H1 (cell line): ENCODE measurements at regions not wholly inside any gene's neighbourhood (a gene's known extent, or its start where the extent isn't known, plus 50 kb on each side); places are given as distances from the start of the nearest gene placed in this dataset.

Experiments used
- CBX5 ChIP-seq: fragments of 300-800, 300-1000 bp; sonication (generic); IDR thresholded peaks from 2 replicates; pipeline ENCODE4 v1.7.1; 2016; ENCODE audit warnings: antibody characterized with exemption, low read length, low read depth
- KDM4A ChIP-seq: IDR thresholded peaks from one replicate; pipeline ENCODE4 v1.7.1; 2012; ENCODE audit warnings: low read depth, mild to moderate bottlenecking, moderate library complexity, low read length, inconsistent platforms; ENCODE audit not compliant: severe bottlenecking
- SAP30 ChIP-seq: fragments of 300-600 bp; sonication (generic); IDR thresholded peaks from 2 replicates; pipeline ENCODE4 v1.7.1; 2012; ENCODE audit warnings: low read length, moderate library complexity, mild to moderate bottlenecking, inconsistent platforms; ENCODE audit not compliant: insufficient read depth, insufficient replicate concordance

- TF ChIP-seq SAP30 (no peak), KDM4A (no peak), CBX5 (no peak)
Measured at GRCh38 chr10:128642023-128642422, 515.8 kb upstream of the MKI67 start (continued).
